DOHH2 (cell line): ENCODE measurements at regions not wholly inside any gene's neighbourhood (a gene's known extent, or its start where the extent isn't known, plus 50 kb on each side); places are given as distances from the start of the nearest gene placed in this dataset.
"Not testable (repeated sequence)": the region's sequence is repeated elsewhere in the genome, so short reads cannot be mapped to it uniquely, and the experiment has no call there.

ENCODE experiments used
- H3F3A ChIP-seq: fragments of 200-600 bp; sonication (generic), shearing (Covaris generic); 2 replicates; pipeline ENCODE4 v1.6.0; 2016; ENCODE audit warnings: antibody characterized with exemption, mild to moderate bottlenecking; ENCODE audit not compliant: control insufficient read depth, insufficient read depth
- H3K27ac ChIP-seq: fragments of 200-600 bp; sonication (generic); 2 replicates; pipeline ENCODE4 v1.5.1; 2014; ENCODE audit warnings: low read depth, mild to moderate bottlenecking, low read length, moderate library complexity
- H3K27me3 ChIP-seq: fragments of 200-600 bp; sonication (generic); 2 replicates; pipeline ENCODE4 v1.6.1; 2014; ENCODE audit warnings: mild to moderate bottlenecking, low read length, mixed read lengths; ENCODE audit not compliant: control insufficient read depth
- H3K36me3 ChIP-seq: fragments of 200-600 bp; sonication (generic); 2 replicates; pipeline ENCODE4 v1.6.1; 2014; ENCODE audit warnings: mild to moderate bottlenecking, low read length, moderate library complexity, mixed read lengths; ENCODE audit not compliant: control insufficient read depth
- H3K4me1 ChIP-seq: fragments of 200-600 bp; sonication (generic); 2 replicates; pipeline ENCODE4 v1.6.1; 2014; ENCODE audit warnings: mild to moderate bottlenecking, low read length, mixed read lengths; ENCODE audit not compliant: control insufficient read depth
- H3K4me2 ChIP-seq: fragments of 200-600 bp; sonication (generic); 2 replicates; pipeline ENCODE4 v1.6.0; 2014; ENCODE audit warnings: mild to moderate bottlenecking, low read length, moderate library complexity
- H3K4me3 ChIP-seq: fragments of 200-600 bp; sonication (generic); 2 replicates; pipeline ENCODE4 v1.5.1; 2014; ENCODE audit warnings: mild to moderate bottlenecking, low read length, mixed read lengths
- H3K79me2 ChIP-seq: fragments of 200-600 bp; sonication (generic); 2 replicates; pipeline ENCODE4 v1.6.1; 2014; ENCODE audit warnings: mild to moderate bottlenecking, low read length, mixed read lengths; ENCODE audit not compliant: control insufficient read depth
- H3K9me2 ChIP-seq: fragments of 200-600 bp; sonication (generic); replicated peaks from 2 replicates; pipeline ENCODE4 v1.6.1; 2014; ENCODE audit warnings: mild to moderate bottlenecking, low read length, mixed read lengths; ENCODE audit not compliant: control insufficient read depth
- H3K9me3 ChIP-seq: fragments of 200-600 bp; sonication (generic); 2 replicates; pipeline ENCODE4 v1.6.1; 2014; ENCODE audit warnings: antibody characterized with exemption, low read length, mixed read lengths; ENCODE audit not compliant: control insufficient read depth, insufficient read depth
- H4K20me1 ChIP-seq: fragments of 200-600 bp; sonication (generic); 2 replicates; pipeline ENCODE4 v1.6.0; 2014; ENCODE audit warnings: low read depth, mild to moderate bottlenecking, antibody characterized with exemption, low read length, moderate library complexity; ENCODE audit not compliant: control insufficient read depth, insufficient read depth
- CTCF ChIP-seq: fragments of 200-600 bp; sonication (generic); IDR thresholded peaks from one replicate; pipeline ENCODE4 v1.5.1; 2014; ENCODE audit warnings: antibody characterized with exemption, mild to moderate bottlenecking, low read depth, low read length; ENCODE audit not compliant: poor library complexity, severe bottlenecking
- EZH2phosphoT487 ChIP-seq: fragments of 200-600 bp; sonication (generic); IDR thresholded peaks from 2 replicates; pipeline ENCODE4 v1.6.1; 2017; ENCODE audit warnings: borderline replicate concordance, mild to moderate bottlenecking, antibody characterized with exemption, low read length, moderate library complexity, mixed read lengths

DNA sequence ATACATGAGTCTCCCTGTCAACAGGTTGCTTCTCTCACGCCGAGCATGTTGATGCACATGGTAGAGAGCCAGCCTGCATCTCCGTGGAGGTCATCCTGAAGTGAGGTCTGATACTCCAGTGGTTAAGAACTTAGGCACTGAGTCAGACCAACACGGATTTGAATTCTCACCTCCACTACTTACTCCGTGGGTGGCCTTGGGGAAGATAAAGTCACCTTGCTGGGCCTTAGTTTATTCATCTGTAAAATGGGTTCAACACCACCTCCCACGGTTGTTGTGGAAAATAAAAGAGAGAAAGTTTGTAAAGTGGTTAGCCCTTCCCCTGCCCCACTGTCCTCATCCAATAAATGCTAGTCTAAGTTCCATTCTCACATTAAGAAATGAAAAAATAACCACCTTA, 408.9 kb downstream of the MED13L start:
- no peaks in the 10 kb centered on the region for H4K20me1 ChIP-seq
- no peaks in the 10 kb centered on the region for H3K36me3 ChIP-seq
- TF ChIP-seq EZH2phosphoT487: no peak
- no peak for TF ChIP-seq CTCF
- H3K9me2 ChIP-seq: no peaks in the 10 kb centered on the region
- no peak overlapping the region for H3K27ac ChIP-seq
- no peaks in the 10 kb centered on the region for H3K9me3 ChIP-seq
- no peaks in the 10 kb centered on the region for H3K79me2 ChIP-seq
- H3F3A ChIP-seq: no peaks in the 10 kb centered on the region
- H3K27me3 ChIP-seq: no peaks in the 10 kb centered on the region; the same call in 1 of the 2 replicates
- H3K4me1 ChIP-seq: no peaks in the 10 kb centered on the region
- no peak overlapping the region for H3K4me3 ChIP-seq
- no peak overlapping the region for H3K4me2 ChIP-seq

DNA sequence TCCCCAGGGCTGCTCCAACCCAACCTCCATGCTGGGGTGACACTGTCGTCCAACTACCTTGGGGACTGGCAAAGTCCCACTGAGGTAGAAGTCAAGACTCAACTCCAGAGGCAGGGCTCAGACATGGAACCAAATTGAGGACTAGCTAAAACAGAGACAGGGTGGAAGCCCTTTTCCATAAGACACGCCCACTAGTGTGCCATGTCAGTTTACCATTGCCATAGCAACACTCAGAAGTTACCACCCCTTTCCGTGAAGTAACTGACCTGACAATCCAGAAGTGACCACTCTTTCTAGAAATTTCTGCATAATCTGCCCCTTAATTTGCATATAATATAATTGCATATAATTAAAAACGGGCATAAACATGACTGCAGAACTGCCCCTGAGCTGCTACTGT, 409.6 kb downstream of the MED13L start:
- Histone ChIP-seq H3K27me3 (no peaks in the 10 kb centered on the region; the same call in 1 of the 2 replicates), H3K9me3 (no peaks in the 10 kb centered on the region), H4K20me1 (no peaks in the 10 kb centered on the region), H3F3A (no peaks in the 10 kb centered on the region), H3K4me2 (no peak overlapping the region), H3K36me3 (no peaks in the 10 kb centered on the region), H3K79me2 (no peaks in the 10 kb centered on the region), H3K9me2 (no peaks in the 10 kb centered on the region), H3K4me3 (no peak overlapping the region), H3K4me1 (no peaks in the 10 kb centered on the region), H3K27ac (no peak overlapping the region)
- no peak for TF ChIP-seq CTCF
- TF ChIP-seq EZH2phosphoT487: no peak

GRCh38 chr12:115866909-115867525, 410.5 kb downstream of the MED13L start:
- TF ChIP-seq CTCF (peak; percentile 22), EZH2phosphoT487 (no peak)
- Histone ChIP-seq H3K9me2 (no peaks in the 10 kb centered on the region), H3K36me3 (no peaks in the 10 kb centered on the region), H3K4me3 (no peak overlapping the region), H3K4me2 (no peak overlapping the region), H4K20me1 (no peaks in the 10 kb centered on the region), H3K27ac (no peak overlapping the region), H3K4me1 (no peaks in the 10 kb centered on the region), H3K9me3 (no peaks in the 10 kb centered on the region), H3F3A (no peaks in the 10 kb centered on the region), H3K27me3 (no peaks in the 10 kb centered on the region), H3K79me2 (no peaks in the 10 kb centered on the region)

GRCh38 chr12:115866281-115866680, 411.2 kb downstream of the MED13L start:
- not testable (repeated sequence) for H3F3A ChIP-seq, H3K27ac ChIP-seq, H3K9me3 ChIP-seq, H3K4me3 ChIP-seq, H4K20me1 ChIP-seq, H3K4me1 ChIP-seq, H3K79me2 ChIP-seq, H3K27me3 ChIP-seq, H3K9me2 ChIP-seq, H3K4me2 ChIP-seq, H3K36me3 ChIP-seq
